ENCODE measurements at regions not wholly inside any gene's neighbourhood (a gene's known extent, or its start where the extent isn't known, plus 50 kb on each side); places are given as distances from the start of the nearest gene placed in this dataset.
"Not testable (repeated sequence)": the region's sequence is repeated elsewhere in the genome, so short reads cannot be mapped to it uniquely, and the experiment has no call there.

- not testable (repeated sequence) for DNase-seq; H3K4me3 ChIP-seq (ENCODE audit: low read length); H3K36me3 ChIP-seq (ENCODE audit: control insufficient read depth, insufficient read depth, low read length); H3K27me3 ChIP-seq (ENCODE audit: control insufficient read depth, insufficient read depth, low read length); H3K4me1 ChIP-seq (ENCODE audit: control insufficient read depth, insufficient read depth, low read length); H3K27ac ChIP-seq (ENCODE audit: low read length); H3K9me3 ChIP-seq (ENCODE audit: control insufficient read depth, low read depth, low read length)
- no CpG with 5 or more reads among the region's 3 CpGs for WGBS (ENCODE audit: insufficient coverage, low lambda C conversion rate)
Measured at GRCh38 chr21:9903579-9903978, 617.8 kb upstream of the TPTE start.

GRCh38 chr21:9914135-9914534 is 607.2 kb upstream of the TPTE start:
- not testable (repeated sequence) for H3K36me3 ChIP-seq (ENCODE audit: control insufficient read depth, insufficient read depth, low read length); H3K4me3 ChIP-seq (ENCODE audit: low read length); H3K27ac ChIP-seq (ENCODE audit: low read length); DNase-seq; H3K9me3 ChIP-seq (ENCODE audit: control insufficient read depth, low read depth, low read length); H3K27me3 ChIP-seq (ENCODE audit: control insufficient read depth, insufficient read depth, low read length); H3K4me1 ChIP-seq (ENCODE audit: control insufficient read depth, insufficient read depth, low read length)
- WGBS (ENCODE audit: insufficient coverage, low lambda C conversion rate) = 28% methylated on average over 2 of the region's 5 CpGs

- H3K4me1 ChIP-seq (ENCODE audit: control insufficient read depth, insufficient read depth, low read length); H3K27me3 ChIP-seq (ENCODE audit: control insufficient read depth, insufficient read depth, low read length); DNase-seq; H3K36me3 ChIP-seq (ENCODE audit: control insufficient read depth, insufficient read depth, low read length); H3K9me3 ChIP-seq (ENCODE audit: control insufficient read depth, low read depth, low read length); H3K27ac ChIP-seq (ENCODE audit: low read length); H3K4me3 ChIP-seq (ENCODE audit: low read length): not testable (repeated sequence)
- no CpG with 5 or more reads among the region's 1 CpG for WGBS (ENCODE audit: insufficient coverage, low lambda C conversion rate)
Measured at GRCh38 chr21:9919446-9919845, 601.9 kb upstream of the TPTE start.

GRCh38 chr21:9943639-9944038 is 577.7 kb upstream of the TPTE start:
- WGBS (ENCODE audit: insufficient coverage, low lambda C conversion rate) = 85% methylated on average over 4 of the region's 7 CpGs
- H3K27me3 ChIP-seq (ENCODE audit: control insufficient read depth, insufficient read depth, low read length); H3K9me3 ChIP-seq (ENCODE audit: control insufficient read depth, low read depth, low read length); DNase-seq; H3K27ac ChIP-seq (ENCODE audit: low read length); H3K36me3 ChIP-seq (ENCODE audit: control insufficient read depth, insufficient read depth, low read length); H3K4me3 ChIP-seq (ENCODE audit: low read length); H3K4me1 ChIP-seq (ENCODE audit: control insufficient read depth, insufficient read depth, low read length): not testable (repeated sequence)

GRCh38 chr21:9946057-9946456 is 575.3 kb upstream of the TPTE start:
- not testable (repeated sequence) for H3K9me3 ChIP-seq (ENCODE audit: control insufficient read depth, low read depth, low read length); H3K4me3 ChIP-seq (ENCODE audit: low read length); H3K36me3 ChIP-seq (ENCODE audit: control insufficient read depth, insufficient read depth, low read length); H3K27ac ChIP-seq (ENCODE audit: low read length); H3K4me1 ChIP-seq (ENCODE audit: control insufficient read depth, insufficient read depth, low read length); H3K27me3 ChIP-seq (ENCODE audit: control insufficient read depth, insufficient read depth, low read length); DNase-seq
- WGBS (ENCODE audit: insufficient coverage, low lambda C conversion rate) = 0% methylated on average over 1 of the region's 1 CpG

GRCh38 chr21:9949510-9950289 is 571.7 kb upstream of the TPTE start:
- H3K36me3 ChIP-seq (ENCODE audit: control insufficient read depth, insufficient read depth, low read length); H3K4me1 ChIP-seq (ENCODE audit: control insufficient read depth, insufficient read depth, low read length); DNase-seq; H3K27me3 ChIP-seq (ENCODE audit: control insufficient read depth, insufficient read depth, low read length); H3K9me3 ChIP-seq (ENCODE audit: control insufficient read depth, low read depth, low read length); H3K4me3 ChIP-seq (ENCODE audit: low read length); H3K27ac ChIP-seq (ENCODE audit: low read length): not testable (repeated sequence)
- 13% methylated on average over 3 of the region's 8 CpGs for WGBS (ENCODE audit: insufficient coverage, low lambda C conversion rate)

- H3K9me3 ChIP-seq (ENCODE audit: control insufficient read depth, low read depth, low read length); H3K4me3 ChIP-seq (ENCODE audit: low read length); DNase-seq; H3K36me3 ChIP-seq (ENCODE audit: control insufficient read depth, insufficient read depth, low read length); H3K27me3 ChIP-seq (ENCODE audit: control insufficient read depth, insufficient read depth, low read length); H3K4me1 ChIP-seq (ENCODE audit: control insufficient read depth, insufficient read depth, low read length); H3K27ac ChIP-seq (ENCODE audit: low read length): not testable (repeated sequence)
- no CpG with 5 or more reads among the region's 2 CpGs for WGBS (ENCODE audit: insufficient coverage, low lambda C conversion rate)
Measured at GRCh38 chr21:9950363-9950762, 571.0 kb upstream of the TPTE start.

- not testable (repeated sequence) for H3K27me3 ChIP-seq (ENCODE audit: control insufficient read depth, insufficient read depth, low read length); H3K4me1 ChIP-seq (ENCODE audit: control insufficient read depth, insufficient read depth, low read length); H3K9me3 ChIP-seq (ENCODE audit: control insufficient read depth, low read depth, low read length); H3K36me3 ChIP-seq (ENCODE audit: control insufficient read depth, insufficient read depth, low read length); H3K27ac ChIP-seq (ENCODE audit: low read length); H3K4me3 ChIP-seq (ENCODE audit: low read length); DNase-seq
Measured at GRCh38 chr21:9958791-9959190, 562.6 kb upstream of the TPTE start.

- H3K4me1 ChIP-seq (ENCODE audit: control insufficient read depth, insufficient read depth, low read length); DNase-seq; H3K27ac ChIP-seq (ENCODE audit: low read length); H3K27me3 ChIP-seq (ENCODE audit: control insufficient read depth, insufficient read depth, low read length); H3K36me3 ChIP-seq (ENCODE audit: control insufficient read depth, insufficient read depth, low read length); H3K9me3 ChIP-seq (ENCODE audit: control insufficient read depth, low read depth, low read length); H3K4me3 ChIP-seq (ENCODE audit: low read length): not testable (repeated sequence)
- WGBS (ENCODE audit: insufficient coverage, low lambda C conversion rate) = no CpG with 5 or more reads among the region's 4 CpGs
Measured at GRCh38 chr21:9959220-9959964, 562.0 kb upstream of the TPTE start.

- not testable (repeated sequence) for DNase-seq; H3K4me1 ChIP-seq (ENCODE audit: control insufficient read depth, insufficient read depth, low read length); H3K36me3 ChIP-seq (ENCODE audit: control insufficient read depth, insufficient read depth, low read length); H3K27me3 ChIP-seq (ENCODE audit: control insufficient read depth, insufficient read depth, low read length); H3K27ac ChIP-seq (ENCODE audit: low read length); H3K9me3 ChIP-seq (ENCODE audit: control insufficient read depth, low read depth, low read length); H3K4me3 ChIP-seq (ENCODE audit: low read length)
- no CpG with 5 or more reads among the region's 1 CpG for WGBS (ENCODE audit: insufficient coverage, low lambda C conversion rate)
Measured at GRCh38 chr21:9969399-9969798, 552.0 kb upstream of the TPTE start.

GRCh38 chr21:9972018-9972417 is 549.4 kb upstream of the TPTE start:
- no CpG with 5 or more reads among the region's 1 CpG for WGBS (ENCODE audit: insufficient coverage, low lambda C conversion rate)
- not testable (repeated sequence) for DNase-seq

More at GRCh38 chr21:9972018-9972417, 549.4 kb upstream of the TPTE start:
- not testable (repeated sequence) for H3K4me1 ChIP-seq (ENCODE audit: control insufficient read depth, insufficient read depth, low read length); H3K27me3 ChIP-seq (ENCODE audit: control insufficient read depth, insufficient read depth, low read length); H3K9me3 ChIP-seq (ENCODE audit: control insufficient read depth, low read depth, low read length); H3K4me3 ChIP-seq (ENCODE audit: low read length); H3K27ac ChIP-seq (ENCODE audit: low read length); H3K36me3 ChIP-seq (ENCODE audit: control insufficient read depth, insufficient read depth, low read length)

Measured in large intestine (tissue), 3 donors.